ENCODE measurements at regions not wholly inside any gene's neighbourhood (a gene's known extent, or its start where the extent isn't known, plus 50 kb on each side); places are given as distances from the start of the nearest gene placed in this dataset.

- ATAC-seq, result no peak
- H3K27ac ChIP-seq, result no peak overlapping the region
- no peak for DNase-seq
- intact Hi-C loops (cut with DNase I), result no loop called here
- H3K9me3 ChIP-seq, result no peaks in the 10 kb centered on the region
- H3K27me3 ChIP-seq, result no peaks in the 10 kb centered on the region
- no peak for TF ChIP-seq CTCF (IDR thresholded peaks at IDR 0.05)
- no peak overlapping the region for H3K4me3 ChIP-seq
- no peaks in the 10 kb centered on the region for H3K4me1 ChIP-seq
- no peaks in the 10 kb centered on the region for H3K36me3 ChIP-seq
Observed at GRCh38 chr2:198471291-198471690, 666.9 kb downstream of the PLCL1 start.

GRCh38 chr2:198468136-198468535 lies 663.7 kb downstream of the PLCL1 start:
- Histone ChIP-seq H3K4me3 (no peak overlapping the region), H3K4me1 (no peaks in the 10 kb centered on the region), H3K27me3 (no peaks in the 10 kb centered on the region), H3K27ac (no peak overlapping the region), H3K9me3 (no peaks in the 10 kb centered on the region), H3K36me3 (no peaks in the 10 kb centered on the region)
- TF ChIP-seq CTCF (IDR thresholded peaks at IDR 0.05), result no peak
- ATAC-seq (no peak), DNase-seq (no peak)
- intact Hi-C loops (cut with DNase I), result no loop called here

- H3K9me3 ChIP-seq, result no peaks in the 10 kb centered on the region
- no peak for ATAC-seq
Observed at GRCh38 chr2:198465970-198466369, 661.6 kb downstream of the PLCL1 start.

GRCh38 chr2:198456418-198456817 lies 652.0 kb downstream of the PLCL1 start:
- no peak for TF ChIP-seq CTCF (IDR thresholded peaks at IDR 0.05)
- ATAC-seq, result no peak
- intact Hi-C loops (cut with DNase I), result no loop called here
- Histone ChIP-seq H3K4me1 (no peaks in the 10 kb centered on the region), H3K9me3 (no peaks in the 10 kb centered on the region), H3K27ac (no peak overlapping the region), H3K36me3 (no peaks in the 10 kb centered on the region), H3K4me3 (no peak overlapping the region), H3K27me3 (no peaks in the 10 kb centered on the region)
- DNase-seq, result no peak

More at GRCh38 chr2:198465970-198466369, 661.6 kb downstream of the PLCL1 start:
- no peak for DNase-seq
- Histone ChIP-seq H3K36me3 (no peaks in the 10 kb centered on the region), H3K27me3 (no peaks in the 10 kb centered on the region), H3K27ac (no peak overlapping the region), H3K4me1 (no peaks in the 10 kb centered on the region), H3K4me3 (no peak overlapping the region)
- intact Hi-C loops (cut with DNase I), result no loop called here
- no peak for TF ChIP-seq CTCF (IDR thresholded peaks at IDR 0.05)

- H3K36me3 ChIP-seq, result no peaks in the 10 kb centered on the region
- no peak overlapping the region for H3K27ac ChIP-seq
- H3K4me1 ChIP-seq, result no peaks in the 10 kb centered on the region
- intact Hi-C loops (cut with DNase I), result no loop called here
- no peak overlapping the region for H3K4me3 ChIP-seq
- no peak for TF ChIP-seq CTCF (IDR thresholded peaks at IDR 0.05)
- no peaks in the 10 kb centered on the region for H3K9me3 ChIP-seq
- DNase-seq (no peak), ATAC-seq (no peak)
- H3K27me3 ChIP-seq, result no peaks in the 10 kb centered on the region
Observed at GRCh38 chr2:198453866-198454265, 649.5 kb downstream of the PLCL1 start.
